ENCODE measurements at regions not wholly inside any gene's neighbourhood (a gene's known extent, or its start where the extent isn't known, plus 50 kb on each side); places are given as distances from the start of the nearest gene placed in this dataset.

GRCh38 chr5:40291338-40291737 is 388.4 kb upstream of the PTGER4 start:
- TF ChIP-seq POLR2A (IDR thresholded peaks at IDR 0.05) (no peak), CTCF (IDR thresholded peaks at IDR 0.05) (no peak)

All from uterus (tissue), 2 donors.